ENCODE measurements at regions not wholly inside any gene's neighbourhood (a gene's known extent, or its start where the extent isn't known, plus 50 kb on each side); places are given as distances from the start of the nearest gene placed in this dataset.

DNA sequence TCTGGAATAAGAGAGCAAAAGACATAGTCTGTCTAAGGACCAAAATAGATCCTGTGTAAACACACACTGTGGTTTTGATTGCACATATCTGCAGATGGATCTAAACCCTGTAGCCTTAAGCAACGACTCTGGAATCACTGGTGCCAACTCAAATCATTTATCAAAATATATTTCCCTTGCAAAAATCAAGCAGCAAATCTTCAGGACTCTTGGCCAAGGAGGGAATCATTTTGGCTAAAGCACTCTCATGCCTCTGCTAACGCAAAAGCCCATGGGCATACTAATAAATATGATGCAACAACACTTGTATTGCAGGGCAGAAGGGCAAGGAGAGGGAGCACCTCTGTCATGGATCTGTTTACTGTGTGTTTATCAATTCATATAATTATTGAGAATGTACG, 155.4 kb upstream of the DUSP10 start:
- TF ChIP-seq, protein P1, sequence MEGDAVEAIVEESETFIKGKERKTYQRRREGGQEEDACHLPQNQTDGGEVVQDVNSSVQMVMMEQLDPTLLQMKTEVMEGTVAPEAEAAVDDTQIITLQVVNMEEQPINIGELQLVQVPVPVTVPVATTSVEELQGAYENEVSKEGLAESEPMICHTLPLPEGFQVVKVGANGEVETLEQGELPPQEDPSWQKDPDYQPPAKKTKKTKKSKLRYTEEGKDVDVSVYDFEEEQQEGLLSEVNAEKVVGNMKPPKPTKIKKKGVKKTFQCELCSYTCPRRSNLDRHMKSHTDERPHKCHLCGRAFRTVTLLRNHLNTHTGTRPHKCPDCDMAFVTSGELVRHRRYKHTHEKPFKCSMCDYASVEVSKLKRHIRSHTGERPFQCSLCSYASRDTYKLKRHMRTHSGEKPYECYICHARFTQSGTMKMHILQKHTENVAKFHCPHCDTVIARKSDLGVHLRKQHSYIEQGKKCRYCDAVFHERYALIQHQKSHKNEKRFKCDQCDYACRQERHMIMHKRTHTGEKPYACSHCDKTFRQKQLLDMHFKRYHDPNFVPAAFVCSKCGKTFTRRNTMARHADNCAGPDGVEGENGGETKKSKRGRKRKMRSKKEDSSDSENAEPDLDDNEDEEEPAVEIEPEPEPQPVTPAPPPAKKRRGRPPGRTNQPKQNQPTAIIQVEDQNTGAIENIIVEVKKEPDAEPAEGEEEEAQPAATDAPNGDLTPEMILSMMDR (IDR thresholded peaks at IDR 0.05; ENCODE audit: poor library complexity, severe bottlenecking), result no peak
- TF ChIP-seq REST (IDR thresholded peaks at IDR 0.05; ENCODE audit: borderline replicate concordance) (no peak), POLR2AphosphoS5 (IDR thresholded peaks at IDR 0.05) (no peak), EZH2 (IDR thresholded peaks at IDR 0.05; ENCODE audit: borderline replicate concordance, insufficient read depth, low read length, poor library complexity, severe bottlenecking) (no peak), EP300 (conservative IDR thresholded peaks at IDR 0.05; ENCODE audit: poor library complexity, severe bottlenecking) (no peak), TAF1 (IDR thresholded peaks at IDR 0.05; ENCODE audit: low read depth) (no peak), RAD21 (conservative IDR thresholded peaks at IDR 0.05) (no peak), MXI1 (conservative IDR thresholded peaks at IDR 0.05; ENCODE audit: poor library complexity, severe bottlenecking) (no peak)

Measured in neural cell (in vitro differentiated cells).